ENCODE measurements at regions not wholly inside any gene's neighbourhood (a gene's known extent, or its start where the extent isn't known, plus 50 kb on each side); places are given as distances from the start of the nearest gene placed in this dataset.

- Histone ChIP-seq H2AFZ (ENCODE audit: control insufficient read depth, low read length) (no peak overlapping the region), H3K4me2 (ENCODE audit: control insufficient read depth, extremely low read depth, insufficient read depth, low read depth, low read length) (no peak overlapping the region), H3K27me3 (ENCODE audit: control insufficient read depth, extremely low read depth, insufficient read depth, low read length) (no peaks in the 10 kb centered on the region), H3K4me1 (ENCODE audit: control insufficient read depth, extremely low read depth, insufficient read depth, low read length) (no peaks in the 10 kb centered on the region), H3K36me3 (ENCODE audit: control insufficient read depth in 2 of 2, extremely low read depth in 1 of 2, insufficient read depth in 2 of 2, low read length in 2 of 2) (no peaks in the 10 kb centered on the region), H4K20me1 (ENCODE audit: control insufficient read depth, extremely low read depth, insufficient read depth, low read length) (no peaks in the 10 kb centered on the region), H3K9me1 (ENCODE audit: control insufficient read depth, extremely low read depth, insufficient read depth, low read length) (no peaks in the 10 kb centered on the region), H3K9me3 (ENCODE audit: control insufficient read depth, low read depth, low read length) (no peaks in the 10 kb centered on the region), H3K27ac (ENCODE audit: control insufficient read depth, insufficient read depth, low read length) (no peak overlapping the region), H3K79me2 (ENCODE audit: control insufficient read depth, insufficient read depth, low read length) (no peaks in the 10 kb centered on the region), H3K4me3 (ENCODE audit: control insufficient read depth in 2 of 3, extremely low read depth in 1 of 3, insufficient read depth in 2 of 3, low read depth in 1 of 3, low read length in 3 of 3) (no peak overlapping the region), H3K9ac (ENCODE audit: control insufficient read depth, extremely low read depth, insufficient read depth, low read length) (no peak overlapping the region)
- DNase-seq (ENCODE audit: low read depth, low spot score) (no peak), FAIRE-seq (no peak)
- dilution Hi-C loops (cut with MboI; ENCODE audit: extremely low pct_ligation_motif_present, low sequenced_read_pairs) = no loop called here
- no peak for TF ChIP-seq EZH2 (IDR thresholded peaks at IDR 0.05; ENCODE audit: low read length)
- no peak for TF ChIP-seq CTCF (optimal IDR thresholded peaks at IDR 0.05 in 1 of 3, IDR thresholded peaks at IDR 0.05 in 1 of 3, conservative IDR thresholded peaks at IDR 0.05 in 1 of 3; ENCODE audit: extremely low read depth in 1 of 3, insufficient read depth in 2 of 3, low read length in 3 of 3)
Measured at GRCh38 chr2:52897511-52898044, 870.0 kb upstream of the CHAC2 start.

GRCh38 chr2:52895726-52896340, 871.8 kb upstream of the CHAC2 start:
- H3K4me2 ChIP-seq (ENCODE audit: control insufficient read depth, extremely low read depth, insufficient read depth, low read depth, low read length) = no peak overlapping the region
- no peaks in the 10 kb centered on the region for H3K36me3 ChIP-seq (ENCODE audit: control insufficient read depth in 2 of 2, extremely low read depth in 1 of 2, insufficient read depth in 2 of 2, low read length in 2 of 2)
- H3K27me3 ChIP-seq (ENCODE audit: control insufficient read depth, extremely low read depth, insufficient read depth, low read length) = no peaks in the 10 kb centered on the region
- no peaks in the 10 kb centered on the region for H4K20me1 ChIP-seq (ENCODE audit: control insufficient read depth, extremely low read depth, insufficient read depth, low read length)
- H3K9me3 ChIP-seq (ENCODE audit: control insufficient read depth, low read depth, low read length) = no peaks in the 10 kb centered on the region
- H2AFZ ChIP-seq (ENCODE audit: control insufficient read depth, low read length) = no peak overlapping the region
- H3K79me2 ChIP-seq (ENCODE audit: control insufficient read depth, insufficient read depth, low read length) = no peaks in the 10 kb centered on the region
- H3K9me1 ChIP-seq (ENCODE audit: control insufficient read depth, extremely low read depth, insufficient read depth, low read length) = no peaks in the 10 kb centered on the region
- no peaks in the 10 kb centered on the region for H3K4me1 ChIP-seq (ENCODE audit: control insufficient read depth, extremely low read depth, insufficient read depth, low read length)
- no peak overlapping the region for H3K4me3 ChIP-seq (ENCODE audit: control insufficient read depth in 2 of 3, extremely low read depth in 1 of 3, insufficient read depth in 2 of 3, low read depth in 1 of 3, low read length in 3 of 3)
- dilution Hi-C loops (cut with MboI; ENCODE audit: extremely low pct_ligation_motif_present, low sequenced_read_pairs) = no loop called here
- H3K27ac ChIP-seq (ENCODE audit: control insufficient read depth, insufficient read depth, low read length) = no peak overlapping the region
- no peak for DNase-seq (ENCODE audit: low read depth, low spot score)
- FAIRE-seq = no peak
- no peak overlapping the region for H3K9ac ChIP-seq (ENCODE audit: control insufficient read depth, extremely low read depth, insufficient read depth, low read length)
- no peak for TF ChIP-seq CTCF (optimal IDR thresholded peaks at IDR 0.05 in 1 of 3, IDR thresholded peaks at IDR 0.05 in 1 of 3, conservative IDR thresholded peaks at IDR 0.05 in 1 of 3; ENCODE audit: extremely low read depth in 1 of 3, insufficient read depth in 2 of 3, low read length in 3 of 3)
